DOHH2 (cell line): ENCODE measurements at regions not wholly inside any gene's neighbourhood (a gene's known extent, or its start where the extent isn't known, plus 50 kb on each side); places are given as distances from the start of the nearest gene placed in this dataset.

Experiments
- H3F3A ChIP-seq: fragments of 200-600 bp; sonication (generic), shearing (Covaris generic); 2 replicates; pipeline ENCODE4 v1.6.0; 2016; ENCODE audit warnings: antibody characterized with exemption, mild to moderate bottlenecking; ENCODE audit not compliant: control insufficient read depth, insufficient read depth
- H3K27ac ChIP-seq: fragments of 200-600 bp; sonication (generic); 2 replicates; pipeline ENCODE4 v1.5.1; 2014; ENCODE audit warnings: low read depth, mild to moderate bottlenecking, low read length, moderate library complexity
- H3K27me3 ChIP-seq: fragments of 200-600 bp; sonication (generic); 2 replicates; pipeline ENCODE4 v1.6.1; 2014; ENCODE audit warnings: mild to moderate bottlenecking, low read length, mixed read lengths; ENCODE audit not compliant: control insufficient read depth
- H3K36me3 ChIP-seq: fragments of 200-600 bp; sonication (generic); 2 replicates; pipeline ENCODE4 v1.6.1; 2014; ENCODE audit warnings: mild to moderate bottlenecking, low read length, moderate library complexity, mixed read lengths; ENCODE audit not compliant: control insufficient read depth
- H3K4me1 ChIP-seq: fragments of 200-600 bp; sonication (generic); 2 replicates; pipeline ENCODE4 v1.6.1; 2014; ENCODE audit warnings: mild to moderate bottlenecking, low read length, mixed read lengths; ENCODE audit not compliant: control insufficient read depth
- H3K4me2 ChIP-seq: fragments of 200-600 bp; sonication (generic); 2 replicates; pipeline ENCODE4 v1.6.0; 2014; ENCODE audit warnings: mild to moderate bottlenecking, low read length, moderate library complexity
- H3K4me3 ChIP-seq: fragments of 200-600 bp; sonication (generic); 2 replicates; pipeline ENCODE4 v1.5.1; 2014; ENCODE audit warnings: mild to moderate bottlenecking, low read length, mixed read lengths
- H3K79me2 ChIP-seq: fragments of 200-600 bp; sonication (generic); 2 replicates; pipeline ENCODE4 v1.6.1; 2014; ENCODE audit warnings: mild to moderate bottlenecking, low read length, mixed read lengths; ENCODE audit not compliant: control insufficient read depth
- H3K9me2 ChIP-seq: fragments of 200-600 bp; sonication (generic); replicated peaks from 2 replicates; pipeline ENCODE4 v1.6.1; 2014; ENCODE audit warnings: mild to moderate bottlenecking, low read length, mixed read lengths; ENCODE audit not compliant: control insufficient read depth
- H3K9me3 ChIP-seq: fragments of 200-600 bp; sonication (generic); 2 replicates; pipeline ENCODE4 v1.6.1; 2014; ENCODE audit warnings: antibody characterized with exemption, low read length, mixed read lengths; ENCODE audit not compliant: control insufficient read depth, insufficient read depth
- H4K20me1 ChIP-seq: fragments of 200-600 bp; sonication (generic); 2 replicates; pipeline ENCODE4 v1.6.0; 2014; ENCODE audit warnings: low read depth, mild to moderate bottlenecking, antibody characterized with exemption, low read length, moderate library complexity; ENCODE audit not compliant: control insufficient read depth, insufficient read depth
- CTCF ChIP-seq: fragments of 200-600 bp; sonication (generic); IDR thresholded peaks from one replicate; pipeline ENCODE4 v1.5.1; 2014; ENCODE audit warnings: antibody characterized with exemption, mild to moderate bottlenecking, low read depth, low read length; ENCODE audit not compliant: poor library complexity, severe bottlenecking
- EZH2phosphoT487 ChIP-seq: fragments of 200-600 bp; sonication (generic); IDR thresholded peaks from 2 replicates; pipeline ENCODE4 v1.6.1; 2017; ENCODE audit warnings: borderline replicate concordance, mild to moderate bottlenecking, antibody characterized with exemption, low read length, moderate library complexity, mixed read lengths

DNA sequence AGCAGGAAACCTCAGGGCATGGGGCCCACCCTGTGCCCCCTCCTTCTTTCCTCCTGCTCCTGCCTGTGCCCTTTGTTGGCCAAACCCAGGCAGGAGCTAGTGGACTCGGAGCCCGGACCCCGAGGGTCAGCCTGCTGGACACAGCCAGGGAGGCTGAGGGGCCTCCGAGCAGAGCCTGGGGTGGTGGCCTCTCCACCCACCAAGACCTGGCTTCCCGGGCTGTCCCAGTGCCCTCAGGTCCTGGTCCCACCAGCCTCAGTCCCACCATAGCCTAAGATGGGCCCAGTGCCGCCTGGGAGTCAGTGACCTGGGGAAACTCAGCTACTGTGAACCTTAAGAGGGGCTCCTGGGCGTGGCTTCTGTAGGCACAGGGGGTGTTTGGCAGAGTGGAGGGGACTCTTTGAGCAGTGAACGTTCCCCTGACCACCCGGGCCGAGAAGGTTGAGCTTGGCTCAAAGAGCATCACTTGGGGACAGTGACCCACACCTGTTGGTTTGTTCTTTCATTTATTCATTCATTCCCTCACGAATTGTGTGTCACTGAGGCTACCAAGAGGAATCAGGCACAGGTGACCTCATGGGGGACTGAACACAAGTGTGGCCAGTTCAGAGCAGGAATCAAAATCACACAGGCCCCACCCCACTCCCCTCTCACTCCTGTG, 266.1 kb downstream of the ADGRD1 start:
- H3K9me3 ChIP-seq = no peaks in the 10 kb centered on the region
- no peak overlapping the region for H3K4me2 ChIP-seq
- H3K79me2 ChIP-seq = no peaks in the 10 kb centered on the region
- no peak overlapping the region for H3K27ac ChIP-seq
- TF ChIP-seq EZH2phosphoT487 = no peak
- TF ChIP-seq CTCF = no peak
- no peak overlapping the region for H3K4me3 ChIP-seq
- no peaks in the 10 kb centered on the region; the same call in 1 of the 2 replicates for H3K27me3 ChIP-seq
- no peaks in the 10 kb centered on the region for H3K36me3 ChIP-seq
- H3K9me2 ChIP-seq = no peaks in the 10 kb centered on the region
- H4K20me1 ChIP-seq = no peaks in the 10 kb centered on the region
- no peaks in the 10 kb centered on the region for H3K4me1 ChIP-seq
- H3F3A ChIP-seq = no peaks in the 10 kb centered on the region

GRCh38 chr12:131220331-131220685, 266.6 kb downstream of the ADGRD1 start:
- Histone ChIP-seq H3F3A (no peaks in the 10 kb centered on the region), H3K4me2 (no peak overlapping the region), H3K9me3 (no peaks in the 10 kb centered on the region), H3K4me3 (no peak overlapping the region), H3K27ac (no peak overlapping the region), H3K9me2 (no peaks in the 10 kb centered on the region), H3K27me3 (no peaks in the 10 kb centered on the region; the same call in 1 of the 2 replicates), H3K36me3 (no peaks in the 10 kb centered on the region), H3K79me2 (no peaks in the 10 kb centered on the region), H3K4me1 (no peaks in the 10 kb centered on the region), H4K20me1 (no peaks in the 10 kb centered on the region)
- TF ChIP-seq EZH2phosphoT487 (no peak), CTCF (no peak)

GRCh38 chr12:131221061-131221956, 267.6 kb downstream of the ADGRD1 start:
- Histone ChIP-seq H4K20me1 (no peaks in the 10 kb centered on the region), H3K4me2 (no peak overlapping the region), H3F3A (no peaks in the 10 kb centered on the region), H3K4me1 (no peaks in the 10 kb centered on the region), H3K9me2 (no peaks in the 10 kb centered on the region), H3K27me3 (no peaks in the 10 kb centered on the region; the same call in 1 of the 2 replicates), H3K36me3 (no peaks in the 10 kb centered on the region), H3K9me3 (no peaks in the 10 kb centered on the region), H3K27ac (no peak overlapping the region), H3K79me2 (no peaks in the 10 kb centered on the region), H3K4me3 (no peak overlapping the region)
- TF ChIP-seq EZH2phosphoT487 (no peak), CTCF (no peak)
